Right atrium auricular region (tissue), 2 donors: ENCODE measurements at regions not wholly inside any gene's neighbourhood (a gene's known extent, or its start where the extent isn't known, plus 50 kb on each side); places are given as distances from the start of the nearest gene placed in this dataset.

Source experiments
- DNase-seq: peaks from one replicate; pipeline ENCODE4 v3.0.0-alpha.2; 2019; ENCODE audit warnings: low spot score
- H3K27ac ChIP-seq, 2 donors: fragments of 200-600 bp; sonication (generic); 1 replicate in 1 of 2; 2 replicates in 1 of 2; pipeline ENCODE4 v1.5.1; 2016 to 2019
- H3K27me3 ChIP-seq, 2 donors: fragments of 200-600 bp; sonication (generic); one replicate each; pipeline versions ENCODE4 v1.5.1 to v1.6.0; 2017 to 2019
- H3K36me3 ChIP-seq: fragments of 200-600 bp; sonication (generic); one replicate; pipeline ENCODE4 v1.5.1; 2016
- H3K4me1 ChIP-seq, 2 donors: fragments of 200-600 bp; sonication (generic); one replicate each; pipeline versions ENCODE4 v1.5.1 to v1.6.0; 2017 to 2019
- H3K4me3 ChIP-seq, 2 donors: fragments of 200-600 bp; sonication (generic); 1 replicate in 1 of 2; 2 replicates in 1 of 2; pipeline ENCODE4 v1.5.1; 2017 to 2019; ENCODE audit warnings: mild to moderate bottlenecking in 1 of 2, moderate library complexity in 1 of 2
- H3K9me3 ChIP-seq, 2 donors: fragments of 200-600 bp; sonication (generic); one replicate each; pipeline ENCODE4 v1.5.1; 2019
- TF ChIP-seq, protein P1 (sequence below), 2 donors: fragments of 200-600 bp; sonication (generic); IDR thresholded peaks; one replicate each; pipeline ENCODE4 v1.5.1; 2019; ENCODE audit warnings: antibody characterized with exemption in 2 of 2

DNA sequence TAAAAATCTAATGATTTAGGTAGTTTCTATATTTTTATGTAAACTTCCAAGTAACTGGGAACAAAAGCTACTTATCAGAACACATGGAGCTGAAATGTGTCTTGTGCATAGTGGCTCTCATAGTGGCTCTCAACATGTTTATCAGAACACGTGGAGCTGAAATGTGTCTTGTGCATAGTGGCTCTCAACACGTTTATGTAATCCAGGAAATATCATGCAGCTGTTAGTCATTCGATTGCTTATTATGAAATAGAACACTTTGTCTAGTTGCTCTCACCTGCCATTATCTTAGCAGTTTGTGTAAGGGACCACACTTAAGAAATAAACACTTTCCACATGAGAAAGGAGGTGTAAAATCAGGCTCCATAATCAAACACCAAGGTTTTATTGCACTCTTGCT, 119.2 kb upstream of the ASCC3 start:
- Histone ChIP-seq H3K9me3 (peaks cover 0 to 13% of the 10 kb centered on the region in 2 donors), H3K27me3 (no peaks in the 10 kb centered on the region), H3K4me3 (no peak overlapping the region), H3K4me1 (no peaks in the 10 kb centered on the region), H3K27ac (no peak overlapping the region), H3K36me3 (no peaks in the 10 kb centered on the region)
- no peak for DNase-seq
- TF ChIP-seq, protein P1, sequence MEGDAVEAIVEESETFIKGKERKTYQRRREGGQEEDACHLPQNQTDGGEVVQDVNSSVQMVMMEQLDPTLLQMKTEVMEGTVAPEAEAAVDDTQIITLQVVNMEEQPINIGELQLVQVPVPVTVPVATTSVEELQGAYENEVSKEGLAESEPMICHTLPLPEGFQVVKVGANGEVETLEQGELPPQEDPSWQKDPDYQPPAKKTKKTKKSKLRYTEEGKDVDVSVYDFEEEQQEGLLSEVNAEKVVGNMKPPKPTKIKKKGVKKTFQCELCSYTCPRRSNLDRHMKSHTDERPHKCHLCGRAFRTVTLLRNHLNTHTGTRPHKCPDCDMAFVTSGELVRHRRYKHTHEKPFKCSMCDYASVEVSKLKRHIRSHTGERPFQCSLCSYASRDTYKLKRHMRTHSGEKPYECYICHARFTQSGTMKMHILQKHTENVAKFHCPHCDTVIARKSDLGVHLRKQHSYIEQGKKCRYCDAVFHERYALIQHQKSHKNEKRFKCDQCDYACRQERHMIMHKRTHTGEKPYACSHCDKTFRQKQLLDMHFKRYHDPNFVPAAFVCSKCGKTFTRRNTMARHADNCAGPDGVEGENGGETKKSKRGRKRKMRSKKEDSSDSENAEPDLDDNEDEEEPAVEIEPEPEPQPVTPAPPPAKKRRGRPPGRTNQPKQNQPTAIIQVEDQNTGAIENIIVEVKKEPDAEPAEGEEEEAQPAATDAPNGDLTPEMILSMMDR (IDR thresholded peaks at IDR 0.05), result no peak

DNA sequence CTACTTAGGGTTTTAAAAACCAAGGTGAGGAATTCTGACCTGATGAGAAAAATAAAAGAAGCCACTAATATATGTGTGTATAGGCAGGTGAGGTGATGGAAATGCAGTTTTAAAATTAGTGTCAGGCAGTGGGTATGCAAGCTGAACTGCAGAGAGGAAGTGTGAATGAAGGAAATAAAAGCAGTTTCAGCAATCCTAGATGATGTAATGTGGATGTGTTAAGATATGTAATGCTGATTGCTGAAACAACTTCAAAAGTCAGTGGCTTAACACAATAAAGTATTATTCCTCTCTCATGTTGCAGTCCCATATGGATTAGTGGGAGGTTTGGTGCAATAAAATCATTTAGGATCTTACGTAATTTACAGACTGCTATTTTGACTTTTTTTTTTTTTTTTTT, 119.9 kb upstream of the ASCC3 start:
- H3K27me3 ChIP-seq, result no peaks in the 10 kb centered on the region

DNA sequence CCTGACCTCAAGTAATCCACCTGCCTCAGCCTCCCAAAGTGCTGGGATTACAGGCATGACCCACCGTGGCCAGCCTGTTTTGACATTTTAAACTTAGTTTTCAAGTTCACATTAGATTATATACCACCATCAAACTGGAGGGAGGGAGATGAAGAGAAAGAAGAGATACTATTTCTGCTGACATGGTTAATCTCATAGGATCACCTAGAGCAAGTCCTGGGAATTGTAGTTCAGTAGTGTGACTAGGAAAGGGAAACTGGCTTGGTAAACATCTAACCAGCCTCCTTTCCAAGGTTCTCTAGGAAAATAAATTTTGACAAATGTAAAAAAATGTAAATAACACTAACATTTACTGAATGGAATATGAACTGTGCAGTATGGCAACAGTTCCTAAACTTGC, 120.5 kb upstream of the ASCC3 start:
- Histone ChIP-seq H3K27me3 (no peaks in the 10 kb centered on the region), H3K9me3 (peaks cover 0 to 13% of the 10 kb centered on the region in 2 donors), H3K4me1 (no peaks in the 10 kb centered on the region), H3K27ac (no peak overlapping the region), H3K36me3 (no peaks in the 10 kb centered on the region), H3K4me3 (no peak overlapping the region)
- DNase-seq, result no peak
- TF ChIP-seq, protein P1 (IDR thresholded peaks at IDR 0.05), result no peak

More for the DNA sequence above, 119.9 kb upstream of the ASCC3 start:
- Histone ChIP-seq H3K36me3 (no peaks in the 10 kb centered on the region), H3K4me3 (no peak overlapping the region), H3K4me1 (no peaks in the 10 kb centered on the region), H3K27ac (no peak overlapping the region), H3K9me3 (peaks cover 0 to 13% of the 10 kb centered on the region in 2 donors)
- DNase-seq, result no peak
- TF ChIP-seq, protein P1 (IDR thresholded peaks at IDR 0.05), result no peak

DNA sequence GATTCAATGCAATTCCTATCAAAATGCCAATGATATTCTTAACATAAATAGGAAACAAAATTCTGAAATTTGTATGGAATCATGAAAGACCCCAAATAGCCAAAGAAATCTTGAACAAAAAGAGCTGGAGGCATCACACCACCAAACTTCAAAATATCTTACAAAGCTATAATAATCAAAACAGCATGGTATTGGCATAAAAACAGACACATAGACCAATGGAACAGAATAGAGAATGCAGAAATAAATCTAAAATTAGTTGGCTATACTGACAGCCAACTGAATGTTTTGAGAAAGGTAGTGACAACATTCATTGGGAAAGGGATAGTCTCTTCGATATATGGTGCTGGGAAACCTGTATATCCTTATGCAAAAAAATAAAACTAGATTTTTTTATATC, 121.9 kb upstream of the ASCC3 start:
- H3K4me1 ChIP-seq, result no peaks in the 10 kb centered on the region
- TF ChIP-seq, protein P1 (IDR thresholded peaks at IDR 0.05), result no peak

DNA sequence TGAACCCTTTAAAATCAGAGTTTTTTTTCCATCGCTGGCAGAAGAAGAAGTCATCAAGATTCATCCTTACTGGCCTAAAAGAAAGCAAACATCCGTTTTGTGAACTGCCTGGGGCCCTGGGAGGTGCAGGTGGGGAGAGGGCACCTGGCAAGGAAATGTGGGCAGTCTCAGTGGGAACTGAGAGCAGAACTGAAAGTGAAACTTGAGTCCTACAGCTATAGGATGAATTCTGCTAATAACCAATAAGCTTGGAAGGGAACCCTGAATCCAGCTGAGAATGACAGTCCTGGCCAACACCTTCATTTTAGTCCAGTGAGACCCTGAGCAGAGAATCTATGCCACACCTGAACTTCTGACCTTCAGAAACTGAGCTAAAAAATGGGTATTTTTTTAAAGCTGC, 130.1 kb upstream of the ASCC3 start:
- Histone ChIP-seq H3K4me1 (no peaks in the 10 kb centered on the region), H3K9me3 (no peaks in the 10 kb centered on the region), H3K4me3 (no peak overlapping the region), H3K36me3 (no peaks in the 10 kb centered on the region), H3K27me3 (no peaks in the 10 kb centered on the region), H3K27ac (no peak overlapping the region)
- DNase-seq, result no peak
- TF ChIP-seq, protein P1 (IDR thresholded peaks at IDR 0.05), result no peak

More for the DNA sequence above, 121.9 kb upstream of the ASCC3 start:
- no peak for DNase-seq
- Histone ChIP-seq H3K27ac (no peak overlapping the region), H3K4me3 (no peak overlapping the region), H3K36me3 (no peaks in the 10 kb centered on the region), H3K27me3 (no peaks in the 10 kb centered on the region), H3K9me3 (peaks cover 0 to 13% of the 10 kb centered on the region in 2 donors)

DNA sequence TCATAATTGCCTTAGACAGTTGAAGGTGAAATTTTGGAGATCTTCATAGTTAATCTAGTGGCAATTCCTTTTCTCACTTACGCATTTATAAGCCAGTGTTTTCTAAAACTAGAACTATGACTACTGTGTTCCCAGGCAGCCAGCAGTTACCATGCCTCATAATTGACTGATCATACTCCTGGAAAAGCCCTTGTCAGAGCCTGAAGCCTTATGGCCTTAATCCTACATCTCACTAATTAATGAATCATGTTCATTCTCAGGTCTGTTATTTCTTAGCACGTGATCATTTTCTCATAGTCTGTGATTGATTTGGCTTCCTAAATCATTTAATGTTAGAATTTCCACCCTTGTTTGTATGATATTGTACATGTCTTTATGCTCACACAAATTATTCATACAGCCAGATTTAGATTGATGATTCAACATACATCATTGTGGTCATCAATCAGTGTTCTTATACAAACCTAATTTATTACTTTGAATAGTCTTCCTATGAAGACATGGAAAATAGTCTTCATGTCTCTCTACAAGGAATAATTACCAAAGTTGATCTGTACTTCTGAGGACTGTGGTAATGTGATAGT, 132.6 kb upstream of the ASCC3 start:
- H3K9me3 ChIP-seq, result no peaks in the 10 kb centered on the region
- H3K4me3 ChIP-seq, result no peak overlapping the region
- no peaks in the 10 kb centered on the region for H3K4me1 ChIP-seq
- TF ChIP-seq, protein P1 (IDR thresholded peaks at IDR 0.05), result no peak
- H3K36me3 ChIP-seq, result no peaks in the 10 kb centered on the region
- no peak for DNase-seq
- H3K27ac ChIP-seq, result no peak overlapping the region
- no peaks in the 10 kb centered on the region for H3K27me3 ChIP-seq
